ENCODE measurements at regions not wholly inside any gene's neighbourhood (a gene's known extent, or its start where the extent isn't known, plus 50 kb on each side); places are given as distances from the start of the nearest gene placed in this dataset.

- TF ChIP-seq, protein P1, sequence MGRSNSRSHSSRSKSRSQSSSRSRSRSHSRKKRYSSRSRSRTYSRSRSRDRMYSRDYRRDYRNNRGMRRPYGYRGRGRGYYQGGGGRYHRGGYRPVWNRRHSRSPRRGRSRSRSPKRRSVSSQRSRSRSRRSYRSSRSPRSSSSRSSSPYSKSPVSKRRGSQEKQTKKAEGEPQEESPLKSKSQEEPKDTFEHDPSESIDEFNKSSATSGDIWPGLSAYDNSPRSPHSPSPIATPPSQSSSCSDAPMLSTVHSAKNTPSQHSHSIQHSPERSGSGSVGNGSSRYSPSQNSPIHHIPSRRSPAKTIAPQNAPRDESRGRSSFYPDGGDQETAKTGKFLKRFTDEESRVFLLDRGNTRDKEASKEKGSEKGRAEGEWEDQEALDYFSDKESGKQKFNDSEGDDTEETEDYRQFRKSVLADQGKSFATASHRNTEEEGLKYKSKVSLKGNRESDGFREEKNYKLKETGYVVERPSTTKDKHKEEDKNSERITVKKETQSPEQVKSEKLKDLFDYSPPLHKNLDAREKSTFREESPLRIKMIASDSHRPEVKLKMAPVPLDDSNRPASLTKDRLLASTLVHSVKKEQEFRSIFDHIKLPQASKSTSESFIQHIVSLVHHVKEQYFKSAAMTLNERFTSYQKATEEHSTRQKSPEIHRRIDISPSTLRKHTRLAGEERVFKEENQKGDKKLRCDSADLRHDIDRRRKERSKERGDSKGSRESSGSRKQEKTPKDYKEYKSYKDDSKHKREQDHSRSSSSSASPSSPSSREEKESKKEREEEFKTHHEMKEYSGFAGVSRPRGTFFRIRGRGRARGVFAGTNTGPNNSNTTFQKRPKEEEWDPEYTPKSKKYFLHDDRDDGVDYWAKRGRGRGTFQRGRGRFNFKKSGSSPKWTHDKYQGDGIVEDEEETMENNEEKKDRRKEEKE (IDR thresholded peaks at IDR 0.05): no peak
These were observed 181.3 kb upstream of the ST8SIA4 start (continued) for GRCh38 chr5:101084353-101084752.

GRCh38 chr5:101080462-101081240 lies 177.6 kb upstream of the ST8SIA4 start:
- no peak overlapping the region for H3K4me3 ChIP-seq (replicated peaks in 1 of 3; ENCODE audit: insufficient read depth in 1 of 3, low read depth in 2 of 3, low read length in 3 of 3)
- H3K4me2 ChIP-seq (ENCODE audit: low read depth, low read length): no peak overlapping the region
- ATAC-seq (no peak), DNase-seq (ENCODE audit: low spot score) (no peak), FAIRE-seq (no peak)
- intact Hi-C loops (cut with micrococcal nuclease; ENCODE audit: unreplicated experiment): no loop called here
- POLR2A ChIA-PET: no interaction called here
- CTCF ChIA-PET (ENCODE audit: low intra/inter-chr PET ratio, low total read pairs): no interaction called here
- H3K27me3 ChIP-seq (ENCODE audit: control insufficient read depth in 1 of 2, insufficient read depth in 2 of 2, low read length in 2 of 2): no peaks in the 10 kb centered on the region
- H3K27ac ChIP-seq (ENCODE audit: extremely low read length, insufficient read depth, low read length): no peak overlapping the region
- H3K9me3 ChIP-seq (ENCODE audit: low read length): peaks cover 5% of the 10 kb centered on the region; the same call in 1 of the 2 replicates
- H3K36me3 ChIP-seq (replicated peaks in 1 of 2; ENCODE audit: control insufficient read depth in 1 of 2, insufficient read depth in 2 of 2, low read length in 2 of 2): no peaks in the 10 kb centered on the region
- H3K79me2 ChIP-seq (ENCODE audit: insufficient read depth, low read length): no peaks in the 10 kb centered on the region
- 21% methylated on average over 5 of the region's 5 CpGs for WGBS (ENCODE audit: low lambda C conversion rate)
- TF ChIP-seq SP5 (CRISPR knock-in tag; IDR thresholded peaks at IDR 0.05; ENCODE audit: borderline replicate concordance, low read depth) (no peak), NFE2L2 (IDR thresholded peaks at IDR 0.05; ENCODE audit: low read length) (peak; percentile 67; the same call in 1 of the 2 replicates)
- H2AFZ ChIP-seq (ENCODE audit: low read length): no peak overlapping the region
- no TSS peak for BruUV-seq (replicated peaks)
- no peaks in the 10 kb centered on the region for H4K20me1 ChIP-seq (ENCODE audit: insufficient read depth, low read length)
- in situ Hi-C loops (cut with HindIII; ENCODE audit: extremely low pct_ligation_motif_present, low pct_unique_long_range_greater_than_20kb): no loop called here
- no peak overlapping the region for H3K9ac ChIP-seq (ENCODE audit: insufficient read depth, low read depth, low read length)
- H3K4me1 ChIP-seq (ENCODE audit: insufficient read depth, low read length): no peaks in the 10 kb centered on the region

- TF ChIP-seq CREB1 (IDR thresholded peaks at IDR 0.05) (peak; percentile 29; the same call in 1 of the 2 replicates), CREB1 (CRISPR knock-in tag; IDR thresholded peaks at IDR 0.05) (no peak)
- TF ChIP-seq, protein P2, sequence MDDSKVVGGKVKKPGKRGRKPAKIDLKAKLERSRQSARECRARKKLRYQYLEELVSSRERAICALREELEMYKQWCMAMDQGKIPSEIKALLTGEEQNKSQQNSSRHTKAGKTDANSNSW (CRISPR knock-in tag; IDR thresholded peaks at IDR 0.05; ENCODE audit: borderline replicate concordance): no peak
- no peaks in the 10 kb centered on the region for H3K27me3 ChIP-seq (ENCODE audit: control insufficient read depth in 1 of 2, insufficient read depth in 2 of 2, low read length in 2 of 2)
- no peaks in the 10 kb centered on the region for H3K79me2 ChIP-seq (ENCODE audit: insufficient read depth, low read length)
- no peak overlapping the region for H3K4me2 ChIP-seq (ENCODE audit: low read depth, low read length)
- no peaks in the 10 kb centered on the region for H3K4me1 ChIP-seq (ENCODE audit: insufficient read depth, low read length)
- in situ Hi-C loops (cut with HindIII; ENCODE audit: extremely low pct_ligation_motif_present, low pct_unique_long_range_greater_than_20kb): no loop called here
- ChIA-PET POLR2A (no interaction called here), CTCF (ENCODE audit: low intra/inter-chr PET ratio, low total read pairs) (no interaction called here)
- BruUV-seq (replicated peaks): no TSS peak
- DNase-seq (ENCODE audit: low spot score) (no peak), ATAC-seq (no peak), FAIRE-seq (no peak)
- no peak overlapping the region for H2AFZ ChIP-seq (ENCODE audit: low read length)
- H3K27ac ChIP-seq (ENCODE audit: extremely low read length, insufficient read depth, low read length): no peak overlapping the region
- H4K20me1 ChIP-seq (ENCODE audit: insufficient read depth, low read length): no peaks in the 10 kb centered on the region
- H3K9me3 ChIP-seq (ENCODE audit: low read length): no peaks in the 10 kb centered on the region
- H3K4me3 ChIP-seq (replicated peaks in 1 of 3; ENCODE audit: insufficient read depth in 1 of 3, low read depth in 2 of 3, low read length in 3 of 3): no peak overlapping the region
- no peaks in the 10 kb centered on the region for H3K36me3 ChIP-seq (replicated peaks in 1 of 2; ENCODE audit: control insufficient read depth in 1 of 2, insufficient read depth in 2 of 2, low read length in 2 of 2)
- no peak overlapping the region for H3K9ac ChIP-seq (ENCODE audit: insufficient read depth, low read depth, low read length)
- WGBS (ENCODE audit: low lambda C conversion rate): 0% methylated on average over 1 of the region's 1 CpG
- intact Hi-C loops (cut with micrococcal nuclease; ENCODE audit: unreplicated experiment): no loop called here
These were observed 165.2 kb upstream of the ST8SIA4 start for GRCh38 chr5:101068298-101068697.
